Frontal cortex (tissue), 4 donors: ENCODE measurements at regions not wholly inside any gene's neighbourhood (a gene's known extent, or its start where the extent isn't known, plus 50 kb on each side); places are given as distances from the start of the nearest gene placed in this dataset. TPM values are rescaled to one million over a fixed set of nuclear protein-coding genes. Genes with fewer than 3 reads are reported as not detected.
"Not testable (repeated sequence)": the region's sequence is repeated elsewhere in the genome, so short reads cannot be mapped to it uniquely, and the experiment has no call there.

Experiments used
- DNase-seq, 2 donors: peaks; one replicate each; pipeline ENCODE4 v3.0.0; 2012; ENCODE audit warnings: low spot score in 2 of 2
- FAIRE-seq: peaks from 2 replicates; lab custom pipeline; 2012; peaks lifted over from hg19 to GRCh38; lab: Jason Lieb, UNC
- small RNA-seq: library from RNA; depleted of rRNA; stranded (forward); fragments of <200 nt; gene quantifications from one replicate; pipeline ENCODE3, GENCODE V24; 2014
- donor health status: control.
- donor health status: control.
- donor health status: control.

GRCh38 chrX:12026481-12026880, 111.8 kb upstream of the FRMPD4 start:
- DNase-seq (no peak), FAIRE-seq (no peak)

- no peak for FAIRE-seq
Measured at GRCh38 chrX:12032082-12032481, 106.2 kb upstream of the FRMPD4 start.

GRCh38 chrX:12034741-12035140, 103.5 kb upstream of the FRMPD4 start:
- DNase-seq (no peak), FAIRE-seq (no peak)

More at GRCh38 chrX:12032082-12032481, 106.2 kb upstream of the FRMPD4 start:
- DNase-seq = no peak

- no peak for DNase-seq
- FAIRE-seq = no peak
Measured at GRCh38 chrX:12042615-12043014, 95.7 kb upstream of the FRMPD4 start.

GRCh38 chrX:12052109-12052508, 86.2 kb upstream of the FRMPD4 start:
- no peak for DNase-seq
- no peak for FAIRE-seq

GRCh38 chrX:12058087-12058486, 80.2 kb upstream of the FRMPD4 start:
- no peak for FAIRE-seq
- no peak for DNase-seq

- no peak for FAIRE-seq
- no peak for DNase-seq
Measured at GRCh38 chrX:12060489-12061260, 77.6 kb upstream of the FRMPD4 start.

- no peak for DNase-seq
- FAIRE-seq = no peak
Measured at GRCh38 chrX:12065251-12065650, 73.0 kb upstream of the FRMPD4 start.

- FAIRE-seq (no peak), DNase-seq (no peak)
Measured at GRCh38 chrX:12076046-12076445, 62.2 kb upstream of the FRMPD4 start.

GRCh38 chrX:12080265-12080664, 58.0 kb upstream of the FRMPD4 start:
- no peak for FAIRE-seq
- peak in 1 of 2 donors; percentile 1 for DNase-seq

- DNase-seq, FAIRE-seq: not testable (repeated sequence)
Measured at GRCh38 chrX:12082959-12083358, 55.3 kb upstream of the FRMPD4 start.

Small RNA genes lying in the stretch of these regions (small RNA-seq; reads per million reads assigned to genes)
- gene RF00019 = not detected
